NCI-H510A (cell line): ENCODE measurements at regions not wholly inside any gene's neighbourhood (a gene's known extent, or its start where the extent isn't known, plus 50 kb on each side); places are given as distances from the start of the nearest gene placed in this dataset.
A peak's percentile ranks its signal among the peaks of the same experiment; 100 is the strongest.
"Not testable (repeated sequence)": the region's sequence is repeated elsewhere in the genome, so short reads cannot be mapped to it uniquely, and the experiment has no call there.

Experiments used
- DNase-seq: peaks from one replicate; lab custom pipeline; 2025; lab: John Stamatoyannopoulos, UW

- DNase-seq, result peak; percentile 54
Measured at GRCh38 chr4:66273110-66273509, 602.8 kb upstream of the EPHA5 start.

GRCh38 chr4:66270356-66270755, 600.1 kb upstream of the EPHA5 start:
- not testable (repeated sequence) for DNase-seq

GRCh38 chr4:66266554-66266953, 596.3 kb upstream of the EPHA5 start:
- not testable (repeated sequence) for DNase-seq

DNA sequence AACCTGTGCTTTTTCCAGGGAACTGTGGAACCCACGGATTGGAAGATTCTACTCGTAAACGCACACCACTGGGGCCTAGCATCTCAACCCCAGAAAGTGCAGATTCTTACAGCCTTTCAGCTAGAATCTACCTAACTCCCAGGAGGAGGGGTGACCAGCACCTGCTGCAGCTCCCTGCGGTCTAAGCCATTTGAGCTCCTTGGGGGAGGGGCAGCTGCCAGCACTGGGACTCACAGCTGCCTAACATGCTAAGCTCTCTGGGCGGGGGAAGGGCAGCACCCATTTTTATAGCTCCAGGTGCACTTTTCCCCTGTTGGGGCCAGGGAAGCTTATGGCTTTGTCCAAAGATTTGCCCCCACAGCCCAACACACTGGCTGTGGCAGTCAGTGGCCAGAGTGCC, 595.7 kb upstream of the EPHA5 start:
- peak; percentile 96 for DNase-seq

DNA sequence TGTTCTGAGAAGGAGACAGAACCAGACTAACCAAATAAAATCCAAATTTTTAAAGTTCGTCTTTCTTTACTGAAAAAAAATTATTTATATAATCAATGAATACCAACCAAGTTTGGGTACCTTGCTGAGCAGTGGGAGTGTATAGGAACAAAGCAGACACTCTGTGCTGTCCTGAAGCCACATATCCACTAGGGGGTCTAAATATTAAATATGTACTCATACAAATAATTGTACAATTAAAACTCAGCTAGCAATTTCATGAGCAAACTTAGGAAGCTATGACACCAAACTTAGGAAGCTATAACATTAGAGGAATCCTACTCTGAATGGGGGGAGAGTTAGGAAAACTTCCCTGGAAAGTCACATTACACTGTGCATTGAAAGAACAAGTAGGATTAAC, 582.0 kb upstream of the EPHA5 start:
- DNase-seq, result no peak

DNA sequence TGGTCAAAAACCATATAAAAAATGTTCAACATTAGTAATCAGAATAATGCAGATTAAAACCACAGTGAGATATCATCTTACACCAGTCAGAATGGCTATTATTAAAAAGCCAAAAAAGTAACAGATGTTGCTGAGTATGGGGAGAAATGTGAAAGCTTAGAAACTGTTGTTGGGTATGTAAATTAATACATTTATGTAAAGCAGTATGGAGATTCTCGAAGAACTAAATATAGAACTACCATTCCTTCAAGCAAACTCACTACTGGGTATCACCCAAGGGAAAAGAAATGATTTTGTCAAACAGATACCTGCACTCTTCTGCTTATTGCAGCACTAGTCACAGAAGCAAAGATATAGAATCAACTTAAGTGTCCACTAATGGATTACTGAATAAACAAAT, 576.4 kb upstream of the EPHA5 start:
- DNase-seq, result no peak

- DNase-seq, result no peak
Measured at GRCh38 chr4:66235876-66236275, 565.6 kb upstream of the EPHA5 start.

DNA sequence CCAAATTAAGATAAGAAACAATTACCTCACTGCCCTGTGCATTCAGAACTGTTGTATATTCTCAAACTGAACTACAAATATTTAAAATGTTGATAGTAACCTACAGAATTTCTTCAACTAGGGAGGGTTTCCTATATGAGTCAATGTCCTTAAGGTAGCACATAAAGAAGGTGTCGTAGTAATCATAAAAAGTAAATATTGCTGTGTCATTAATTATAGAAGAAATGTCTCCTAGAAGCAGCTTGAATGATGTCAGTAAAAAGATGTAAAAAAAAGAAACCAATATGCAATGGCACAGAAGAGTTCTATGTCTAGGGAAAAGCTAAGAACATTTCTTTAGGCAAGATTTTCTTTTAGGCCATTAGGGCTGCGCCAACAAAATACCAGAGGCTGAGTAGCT, 559.6 kb upstream of the EPHA5 start:
- no peak for DNase-seq

DNA sequence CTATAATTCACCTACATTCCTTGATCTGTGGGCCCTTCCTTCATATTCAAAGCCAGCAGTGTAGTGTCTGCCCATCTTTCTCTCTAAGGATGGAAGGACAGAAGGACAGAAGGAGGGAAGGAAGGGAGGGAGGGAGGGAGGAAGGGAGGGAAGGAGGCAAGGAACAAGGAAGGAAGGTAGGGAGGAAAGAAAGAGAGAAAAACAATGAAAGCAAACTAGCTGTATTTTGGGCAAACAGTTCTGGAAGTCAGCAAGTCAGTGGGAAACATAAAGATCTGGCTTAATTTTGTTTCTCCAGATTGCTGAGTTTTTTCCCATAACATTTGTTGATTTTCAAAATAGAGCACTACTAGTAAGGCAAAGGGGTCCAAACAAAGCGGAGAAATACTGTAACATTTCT, 555.2 kb upstream of the EPHA5 start:
- DNase-seq, result no peak

DNA sequence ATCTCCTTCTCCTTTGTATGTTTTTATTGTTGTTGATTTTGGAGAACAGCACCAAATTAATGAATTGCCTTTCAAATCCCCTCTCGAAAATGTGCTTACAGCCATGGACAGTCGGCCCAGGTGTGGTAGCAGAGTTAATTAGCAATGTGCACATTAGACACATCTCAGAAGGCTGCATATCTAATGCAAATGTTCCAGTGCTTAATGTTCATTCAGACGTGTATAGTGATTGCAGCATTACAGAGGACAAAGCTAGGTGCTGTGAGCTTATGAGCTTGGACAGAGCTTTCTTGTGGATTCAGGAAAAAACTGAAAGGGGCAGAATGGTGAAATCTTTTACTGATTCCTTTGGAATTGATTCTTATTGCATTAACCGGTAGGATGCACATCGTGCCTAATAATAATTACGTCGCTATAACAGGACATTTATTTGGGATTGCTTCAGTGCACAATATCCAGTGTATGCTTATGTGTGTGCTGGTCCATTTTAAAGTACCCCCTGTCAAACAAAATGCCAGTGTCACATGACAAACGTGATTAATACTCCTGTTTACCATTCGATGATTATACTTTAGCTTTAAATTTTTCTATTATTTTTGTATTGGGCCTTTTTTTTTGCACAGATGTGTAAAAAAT, 552.9 kb upstream of the EPHA5 start:
- no peak for DNase-seq

DNA sequence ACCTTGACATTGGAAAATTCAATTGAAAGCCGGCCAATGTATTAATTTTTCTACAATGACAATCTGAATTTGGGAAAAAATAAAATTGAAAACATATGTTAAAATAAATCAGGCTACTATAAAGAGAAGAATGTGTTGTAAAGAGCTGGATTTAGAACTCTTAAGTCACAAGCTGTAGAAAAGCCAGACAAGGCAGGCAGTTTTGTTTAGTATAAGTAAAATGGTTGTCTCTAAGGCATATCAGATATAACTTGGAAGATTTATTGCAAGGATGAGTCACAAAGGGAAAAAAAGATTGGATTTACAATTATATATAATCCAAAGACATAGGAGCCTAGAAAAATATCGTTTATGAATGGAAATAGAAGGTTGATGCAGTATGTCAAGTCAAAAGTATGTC, 549.1 kb upstream of the EPHA5 start:
- DNase-seq, result no peak

DNA sequence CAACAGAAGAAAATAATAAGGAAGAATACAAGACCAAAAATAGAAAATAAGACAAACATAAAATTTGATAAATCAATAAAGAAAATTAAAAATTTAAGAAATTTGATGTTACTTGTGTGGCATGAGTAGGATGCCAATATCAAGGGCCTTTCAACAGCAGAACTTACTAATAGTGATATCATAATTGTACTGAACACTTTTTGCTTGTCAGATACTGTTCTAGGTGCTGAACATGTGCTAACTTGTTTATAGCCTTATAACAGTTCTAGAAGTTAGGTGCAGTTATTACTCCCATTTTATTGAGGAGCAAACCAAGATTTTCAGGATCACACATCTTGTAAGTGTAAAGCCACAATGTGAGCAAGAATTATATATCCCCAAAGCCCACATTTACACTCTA, 546.0 kb upstream of the EPHA5 start:
- DNase-seq, result no peak

DNA sequence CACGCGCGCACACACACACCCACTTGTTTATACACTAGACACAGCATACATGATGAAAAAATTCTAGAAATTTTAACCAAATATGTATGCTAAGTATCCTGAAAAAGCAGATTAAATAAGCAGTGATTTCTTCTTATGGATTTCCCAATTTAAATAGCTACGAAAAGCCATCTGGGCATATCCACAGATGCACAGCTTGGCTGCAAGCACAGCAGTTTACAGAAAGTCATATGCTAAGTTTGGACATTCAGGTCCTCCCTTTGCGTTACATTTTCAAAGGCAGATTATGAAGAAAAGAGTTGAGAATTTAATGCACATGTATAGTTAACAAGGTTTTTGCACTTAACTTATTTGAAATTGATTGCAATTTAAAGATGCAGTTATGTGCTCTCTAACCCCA, 542.2 kb upstream of the EPHA5 start:
- DNase-seq, result no peak

DNA sequence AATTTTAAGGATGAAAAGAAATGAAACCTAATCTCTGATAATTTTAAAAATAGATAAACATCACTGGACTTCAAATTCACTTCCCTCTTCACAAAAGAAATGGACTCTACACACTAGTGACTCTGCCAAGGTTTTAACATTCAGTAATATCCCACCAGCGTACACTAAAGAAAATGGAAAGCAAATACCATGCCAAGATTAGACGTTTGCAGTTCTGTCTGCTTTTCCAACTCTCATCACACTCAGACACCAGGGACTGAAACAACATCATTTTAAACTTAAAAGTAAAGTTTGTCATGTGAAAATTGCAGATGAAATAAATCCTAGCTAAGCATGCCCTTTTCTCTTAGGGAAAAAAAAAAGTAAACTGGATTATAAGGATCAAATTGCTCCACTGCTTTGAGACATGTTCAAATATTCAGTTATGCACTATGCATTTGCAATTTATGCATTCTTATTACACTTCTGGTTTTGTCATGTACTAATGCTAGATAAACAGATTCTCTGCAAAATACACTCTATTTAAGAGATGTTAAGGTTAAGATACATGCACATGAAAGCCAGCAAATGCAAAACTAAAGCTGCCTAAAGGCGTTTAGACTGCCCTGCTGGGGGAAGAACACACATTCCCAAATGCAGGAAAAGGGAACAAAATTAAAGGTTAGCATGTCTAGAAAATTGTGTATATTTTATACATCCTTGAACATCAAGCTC, 534.4 kb upstream of the EPHA5 start:
- no peak for DNase-seq

- no peak for DNase-seq
Measured at GRCh38 chr4:66202870-66203269, 532.6 kb upstream of the EPHA5 start.

DNA sequence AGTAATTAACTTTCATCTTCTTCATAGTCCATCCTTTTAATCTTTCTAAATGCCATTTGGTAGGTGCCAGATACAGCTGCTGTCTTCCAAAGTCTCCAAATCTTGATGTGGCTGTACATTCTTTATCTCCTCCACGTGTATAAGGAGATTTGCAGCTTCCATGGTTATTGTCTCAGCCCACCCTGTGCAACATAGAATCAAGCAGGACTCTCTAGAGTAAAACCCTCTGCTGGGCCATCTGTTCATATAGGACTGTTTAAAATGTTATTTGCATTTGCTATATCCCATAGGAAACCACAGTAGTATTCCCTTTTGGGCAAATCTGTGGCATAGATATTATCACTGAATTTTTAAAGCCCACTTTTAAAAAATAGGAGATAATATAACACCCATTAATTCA, 527.2 kb upstream of the EPHA5 start:
- DNase-seq, result no peak

GRCh38 chr4:66193487-66193886, 523.2 kb upstream of the EPHA5 start:
- no peak for DNase-seq

DNA sequence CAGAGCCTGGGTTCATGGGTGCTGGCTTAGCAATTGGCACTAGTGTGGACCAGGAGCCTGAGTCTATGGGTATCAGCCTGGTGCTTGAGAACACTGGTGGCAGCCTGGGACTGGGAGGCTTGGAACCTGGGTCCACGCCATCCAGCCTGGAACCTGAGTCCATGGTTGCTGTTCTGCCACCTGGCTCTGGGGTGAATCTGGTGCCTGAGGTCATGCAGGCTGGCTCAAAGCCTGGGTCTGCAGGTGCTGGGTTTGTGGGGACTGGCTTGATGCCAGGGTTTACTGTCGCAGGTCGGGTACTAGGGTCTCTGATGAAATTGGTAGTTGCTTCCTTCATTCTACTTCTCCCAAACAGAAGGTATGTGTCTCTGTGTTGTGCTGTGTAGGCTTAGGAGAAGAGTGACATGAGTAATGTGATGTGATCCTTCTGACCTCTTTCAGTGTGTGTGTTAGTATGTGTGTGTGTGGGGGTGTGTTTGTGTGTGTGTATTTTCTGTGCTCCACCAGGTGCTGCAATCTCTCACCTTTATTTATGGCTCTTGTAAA, 517.0 kb upstream of the EPHA5 start:
- no peak for DNase-seq

- DNase-seq, result no peak
Measured at GRCh38 chr4:66186095-66186494, 515.8 kb upstream of the EPHA5 start.

GRCh38 chr4:66182636-66183035, 512.3 kb upstream of the EPHA5 start:
- DNase-seq, result no peak

DNA sequence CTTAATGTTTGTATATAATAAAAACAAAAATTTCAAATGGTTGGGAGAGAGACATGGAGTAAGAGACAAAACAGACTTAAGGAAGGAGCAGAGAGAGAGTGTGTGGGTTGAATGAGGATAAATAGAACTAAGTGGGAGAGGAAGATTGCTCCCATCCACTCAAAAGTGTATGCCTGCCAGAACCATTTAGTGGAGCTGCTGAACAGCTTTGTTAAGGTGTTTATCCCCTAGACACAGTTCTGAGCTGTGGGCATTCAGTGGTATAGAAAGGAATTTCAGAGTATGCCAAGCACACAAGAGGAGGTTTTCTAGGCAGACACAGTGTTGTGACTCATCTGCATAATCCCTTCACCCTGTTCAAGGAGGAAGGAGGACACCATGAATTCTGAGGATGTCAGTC, 508.6 kb upstream of the EPHA5 start:
- no peak for DNase-seq

- DNase-seq, result no peak
Measured at GRCh38 chr4:66169341-66169740, 499.1 kb upstream of the EPHA5 start.

DNA sequence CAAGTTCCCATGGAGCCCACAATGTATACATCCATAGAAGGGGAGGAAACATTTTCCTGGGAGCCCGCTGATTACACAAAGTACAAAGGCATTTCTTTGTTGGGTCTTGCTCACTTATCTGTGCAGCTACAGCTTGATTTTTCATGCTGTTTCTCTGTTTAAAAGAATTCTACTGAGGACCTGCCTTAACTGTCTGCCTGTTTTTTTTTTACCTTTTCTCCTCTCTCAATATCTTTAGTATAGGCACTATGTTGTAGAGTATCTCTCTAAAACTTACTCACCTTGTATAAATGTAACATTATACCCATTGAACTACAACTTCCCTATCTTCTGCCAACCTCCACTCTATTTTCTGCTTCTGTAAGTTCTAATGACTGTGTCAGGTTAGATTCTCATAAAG, 494.6 kb upstream of the EPHA5 start:
- no peak for DNase-seq

- DNase-seq, result no peak
Measured at GRCh38 chr4:66160606-66161005, 490.3 kb upstream of the EPHA5 start.
